ENCODE measurements at regions not wholly inside any gene's neighbourhood (a gene's known extent, or its start where the extent isn't known, plus 50 kb on each side); places are given as distances from the start of the nearest gene placed in this dataset.

- H3K4me3 ChIP-seq, result no peak overlapping the region
- H3K27me3 ChIP-seq, result no peaks in the 10 kb centered on the region
- no peaks in the 10 kb centered on the region for H3K9me3 ChIP-seq
- H3K4me1 ChIP-seq, result no peaks in the 10 kb centered on the region
- TF ChIP-seq POLR2A (IDR thresholded peaks at IDR 0.05) (no peak), CTCF (IDR thresholded peaks at IDR 0.05) (no peak)
- DNase-seq, result no peak
- no peaks in the 10 kb centered on the region for H3K36me3 ChIP-seq
- H3K27ac ChIP-seq, result no peak overlapping the region
- intact Hi-C loops (cut with DNase I; ENCODE audit: low total_unique reads), result no loop called here
These were observed 68.8 kb upstream of the TMCO5A start for GRCh38 chr15:37865687-37866086.

GRCh38 chr15:37870711-37871110 lies 63.7 kb upstream of the TMCO5A start:
- no peaks in the 10 kb centered on the region for H3K27me3 ChIP-seq
- no peaks in the 10 kb centered on the region for H3K4me1 ChIP-seq
- no peak overlapping the region for H3K27ac ChIP-seq
- no peaks in the 10 kb centered on the region for H3K9me3 ChIP-seq
- no peak overlapping the region for H3K4me3 ChIP-seq
- no peaks in the 10 kb centered on the region for H3K36me3 ChIP-seq
- DNase-seq, result no peak
- no peak for TF ChIP-seq CTCF (IDR thresholded peaks at IDR 0.05)
- TF ChIP-seq POLR2A (IDR thresholded peaks at IDR 0.05), result no peak
- intact Hi-C loops (cut with DNase I; ENCODE audit: low total_unique reads), result no loop called here

- Histone ChIP-seq H3K4me3 (no peak overlapping the region), H3K4me1 (no peaks in the 10 kb centered on the region), H3K27ac (no peak overlapping the region), H3K9me3 (no peaks in the 10 kb centered on the region), H3K27me3 (no peaks in the 10 kb centered on the region), H3K36me3 (no peaks in the 10 kb centered on the region)
- TF ChIP-seq POLR2A (IDR thresholded peaks at IDR 0.05) (no peak), CTCF (IDR thresholded peaks at IDR 0.05) (no peak)
- intact Hi-C loops (cut with DNase I; ENCODE audit: low total_unique reads), result no loop called here
- DNase-seq, result no peak
These were observed 61.8 kb upstream of the TMCO5A start for GRCh38 chr15:37872661-37873060.

- Histone ChIP-seq H3K9me3 (no peaks in the 10 kb centered on the region), H3K27me3 (no peaks in the 10 kb centered on the region), H3K4me3 (no peak overlapping the region), H3K4me1 (no peaks in the 10 kb centered on the region), H3K36me3 (no peaks in the 10 kb centered on the region), H3K27ac (no peak overlapping the region)
- DNase-seq, result no peak
- intact Hi-C loops (cut with DNase I; ENCODE audit: low total_unique reads), result no loop called here
- no peak for TF ChIP-seq CTCF (IDR thresholded peaks at IDR 0.05)
- TF ChIP-seq POLR2A (IDR thresholded peaks at IDR 0.05), result no peak
These were observed 61.1 kb upstream of the TMCO5A start for GRCh38 chr15:37873336-37873735.

- Histone ChIP-seq H3K4me3 (no peak overlapping the region), H3K27me3 (no peaks in the 10 kb centered on the region), H3K36me3 (no peaks in the 10 kb centered on the region), H3K27ac (no peak overlapping the region), H3K4me1 (no peaks in the 10 kb centered on the region), H3K9me3 (no peaks in the 10 kb centered on the region)
- DNase-seq, result no peak
- intact Hi-C loops (cut with DNase I; ENCODE audit: low total_unique reads), result no loop called here
- TF ChIP-seq CTCF (IDR thresholded peaks at IDR 0.05) (no peak), POLR2A (IDR thresholded peaks at IDR 0.05) (no peak)
These were observed 57.5 kb upstream of the TMCO5A start for GRCh38 chr15:37876900-37877299.
